Neural cell (in vitro differentiated cells): ENCODE measurements at regions not wholly inside any gene's neighbourhood (a gene's known extent, or its start where the extent isn't known, plus 50 kb on each side); places are given as distances from the start of the nearest gene placed in this dataset.

ENCODE experiments used
- H2AFZ ChIP-seq: fragments of 200-600, 300-800 bp; sonication (generic), shearing (Covaris generic); 2 replicates; pipeline ENCODE4 v1.6.0; 2014; ENCODE audit warnings: low read depth, mild to moderate bottlenecking, antibody characterized with exemption, low read length, moderate library complexity
- H3F3A ChIP-seq: fragments of 200-600 bp; shearing (Covaris generic); 2 replicates; pipeline ENCODE4 v1.6.1; 2016; ENCODE audit warnings: mild to moderate bottlenecking, moderate library complexity, mixed read lengths, antibody characterized with exemption, low read length; ENCODE audit not compliant: insufficient read depth, poor library complexity, severe bottlenecking
- H3K27ac ChIP-seq: fragments of 200-600, 300-800 bp; sonication (generic), shearing (Covaris generic); 2 replicates; pipeline ENCODE4 v1.5.1; 2014; ENCODE audit warnings: mild to moderate bottlenecking, low read length, moderate library complexity
- H3K27me3 ChIP-seq: fragments of 300-800, 200-600 bp; sonication (generic), shearing (Covaris generic); 2 replicates; pipeline ENCODE4 v1.6.0; 2014; ENCODE audit warnings: mild to moderate bottlenecking, low read depth, low read length, moderate library complexity; ENCODE audit not compliant: insufficient read depth
- H3K36me3 ChIP-seq: fragments of 300-800, 200-600 bp; sonication (generic), shearing (Covaris generic); 2 replicates; pipeline ENCODE4 v1.5.1; 2014; ENCODE audit warnings: mild to moderate bottlenecking, antibody characterized with exemption, low read length, moderate library complexity; ENCODE audit not compliant: insufficient read depth
- H3K4me2 ChIP-seq: fragments of 300-800, 200-600 bp; sonication (generic), shearing (Covaris generic); 2 replicates; pipeline ENCODE4 v1.6.0; 2014; ENCODE audit warnings: mild to moderate bottlenecking, low read length
- H3K4me3 ChIP-seq: fragments of 300-800, 200-600 bp; sonication (generic), shearing (Covaris generic); 2 replicates; pipeline ENCODE4 v1.5.1; 2014; ENCODE audit warnings: mild to moderate bottlenecking, low read length, moderate library complexity
- H3K79me2 ChIP-seq: fragments of 200-600 bp; shearing (Covaris generic); replicated peaks from 2 replicates; pipeline ENCODE4 v1.6.0; 2014; ENCODE audit warnings: mild to moderate bottlenecking, low read length, moderate library complexity; ENCODE audit not compliant: insufficient read depth
- H3K9ac ChIP-seq: fragments of 300-800, 200-600 bp; sonication (generic), shearing (Covaris generic); 2 replicates; pipeline ENCODE4 v1.6.1; 2016; ENCODE audit warnings: mild to moderate bottlenecking, low read length, mixed read lengths
- H3K9me2 ChIP-seq: fragments of 200-600 bp; shearing (Covaris generic); 2 replicates; pipeline ENCODE4 v1.6.1; 2016; ENCODE audit warnings: mild to moderate bottlenecking, low read length, mixed read lengths; ENCODE audit not compliant: insufficient read depth
- H3K9me3 ChIP-seq: fragments of 200-600, 300-800 bp; sonication (generic), shearing (Covaris generic); 2 replicates; pipeline ENCODE4 v1.6.1; 2016; ENCODE audit warnings: mild to moderate bottlenecking, mixed run types, low read length, moderate library complexity, mixed read lengths
- H4K20me1 ChIP-seq: fragments of 200-600 bp; shearing (Covaris generic); 2 replicates; pipeline ENCODE4 v1.6.1; 2016; ENCODE audit warnings: mild to moderate bottlenecking, mixed run types; ENCODE audit not compliant: insufficient read depth
- CTCF ChIP-seq: fragments of 450-650 bp; IDR thresholded peaks from 2 replicates; pipeline ENCODE4 v1.5.1; 2014; ENCODE audit warnings: antibody characterized with exemption, mild to moderate bottlenecking, moderate library complexity; ENCODE audit not compliant: poor library complexity, severe bottlenecking
- EP300 ChIP-seq: fragments of 450-650 bp; conservative IDR thresholded peaks from 2 replicates; pipeline ENCODE4 v1.6.1; 2014; ENCODE audit warnings: antibody characterized with exemption, mild to moderate bottlenecking, moderate library complexity; ENCODE audit not compliant: poor library complexity, severe bottlenecking
- EZH2 ChIP-seq: fragments of 200-600, 300-800 bp; shearing (Covaris generic), sonication (generic); IDR thresholded peaks from 2 replicates; pipeline ENCODE4 v1.6.1; 2014; ENCODE audit warnings: antibody characterized with exemption, low read length, borderline replicate concordance, mild to moderate bottlenecking; ENCODE audit not compliant: insufficient read depth, poor library complexity, severe bottlenecking
- MXI1 ChIP-seq: fragments of 450-650 bp; conservative IDR thresholded peaks from 2 replicates; pipeline ENCODE4 v1.6.1; 2014; ENCODE audit warnings: antibody characterized with exemption, mild to moderate bottlenecking; ENCODE audit not compliant: poor library complexity, severe bottlenecking
- POLR2AphosphoS5 ChIP-seq: IDR thresholded peaks from 2 replicates; pipeline ENCODE4 v1.6.1; 2012
- RAD21 ChIP-seq: fragments of 450-650 bp; conservative IDR thresholded peaks from 2 replicates; pipeline ENCODE4 v1.6.1; 2014; ENCODE audit warnings: antibody characterized with exemption, mild to moderate bottlenecking, moderate library complexity
- SMC3 ChIP-seq: fragments of 450-650 bp; conservative IDR thresholded peaks from 2 replicates; pipeline ENCODE4 v1.6.1; 2014; ENCODE audit warnings: antibody characterized with exemption, mild to moderate bottlenecking, moderate library complexity; ENCODE audit not compliant: poor library complexity
- TAF1 ChIP-seq: IDR thresholded peaks from 2 replicates; pipeline ENCODE4 v1.6.1; 2012; ENCODE audit warnings: low read depth
- TF ChIP-seq, protein P1 (sequence below): IDR thresholded peaks from 2 replicates; pipeline ENCODE4 v1.6.1; 2012; ENCODE audit warnings: borderline replicate concordance

DNA sequence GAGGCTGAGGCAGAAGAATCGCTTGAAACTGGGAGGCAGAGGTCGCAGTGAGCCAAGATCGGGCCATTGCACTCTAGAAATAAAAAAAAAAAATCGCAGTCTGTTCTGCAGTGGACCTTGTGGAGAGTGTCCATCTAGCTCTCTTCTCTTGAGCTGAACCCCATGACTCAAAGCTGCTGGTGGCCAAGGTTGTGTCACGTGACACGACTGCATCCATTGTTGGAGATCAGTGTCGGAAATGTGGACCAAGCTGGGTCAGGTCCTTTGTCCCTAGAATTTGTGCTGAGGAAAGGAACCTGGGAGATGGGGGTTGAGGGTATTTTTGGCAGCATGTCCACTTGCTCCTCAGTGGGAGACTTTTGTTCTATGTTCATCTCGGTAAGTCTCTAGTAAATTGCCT is 564.8 kb upstream of the CDH4 start:
- Histone ChIP-seq H4K20me1 (no peaks in the 10 kb centered on the region), H3K4me3 (no peak overlapping the region), H3F3A (no peaks in the 10 kb centered on the region), H3K79me2 (no peaks in the 10 kb centered on the region), H3K27me3 (no peaks in the 10 kb centered on the region), H3K9ac (no peak overlapping the region), H3K4me2 (no peak overlapping the region), H3K27ac (no peak overlapping the region), H3K9me2 (no peaks in the 10 kb centered on the region), H3K36me3 (no peaks in the 10 kb centered on the region), H2AFZ (no peak overlapping the region), H3K9me3 (no peaks in the 10 kb centered on the region)
- no peak for TF ChIP-seq EZH2
- TF ChIP-seq, protein P1, sequence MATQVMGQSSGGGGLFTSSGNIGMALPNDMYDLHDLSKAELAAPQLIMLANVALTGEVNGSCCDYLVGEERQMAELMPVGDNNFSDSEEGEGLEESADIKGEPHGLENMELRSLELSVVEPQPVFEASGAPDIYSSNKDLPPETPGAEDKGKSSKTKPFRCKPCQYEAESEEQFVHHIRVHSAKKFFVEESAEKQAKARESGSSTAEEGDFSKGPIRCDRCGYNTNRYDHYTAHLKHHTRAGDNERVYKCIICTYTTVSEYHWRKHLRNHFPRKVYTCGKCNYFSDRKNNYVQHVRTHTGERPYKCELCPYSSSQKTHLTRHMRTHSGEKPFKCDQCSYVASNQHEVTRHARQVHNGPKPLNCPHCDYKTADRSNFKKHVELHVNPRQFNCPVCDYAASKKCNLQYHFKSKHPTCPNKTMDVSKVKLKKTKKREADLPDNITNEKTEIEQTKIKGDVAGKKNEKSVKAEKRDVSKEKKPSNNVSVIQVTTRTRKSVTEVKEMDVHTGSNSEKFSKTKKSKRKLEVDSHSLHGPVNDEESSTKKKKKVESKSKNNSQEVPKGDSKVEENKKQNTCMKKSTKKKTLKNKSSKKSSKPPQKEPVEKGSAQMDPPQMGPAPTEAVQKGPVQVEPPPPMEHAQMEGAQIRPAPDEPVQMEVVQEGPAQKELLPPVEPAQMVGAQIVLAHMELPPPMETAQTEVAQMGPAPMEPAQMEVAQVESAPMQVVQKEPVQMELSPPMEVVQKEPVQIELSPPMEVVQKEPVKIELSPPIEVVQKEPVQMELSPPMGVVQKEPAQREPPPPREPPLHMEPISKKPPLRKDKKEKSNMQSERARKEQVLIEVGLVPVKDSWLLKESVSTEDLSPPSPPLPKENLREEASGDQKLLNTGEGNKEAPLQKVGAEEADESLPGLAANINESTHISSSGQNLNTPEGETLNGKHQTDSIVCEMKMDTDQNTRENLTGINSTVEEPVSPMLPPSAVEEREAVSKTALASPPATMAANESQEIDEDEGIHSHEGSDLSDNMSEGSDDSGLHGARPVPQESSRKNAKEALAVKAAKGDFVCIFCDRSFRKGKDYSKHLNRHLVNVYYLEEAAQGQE = no peak
- no peak for TF ChIP-seq RAD21
- TF ChIP-seq POLR2AphosphoS5 = no peak
- no peak for TF ChIP-seq SMC3
- TF ChIP-seq EP300 = no peak
- TF ChIP-seq MXI1 = no peak
- TF ChIP-seq CTCF = no peak
- TF ChIP-seq TAF1 = no peak

DNA sequence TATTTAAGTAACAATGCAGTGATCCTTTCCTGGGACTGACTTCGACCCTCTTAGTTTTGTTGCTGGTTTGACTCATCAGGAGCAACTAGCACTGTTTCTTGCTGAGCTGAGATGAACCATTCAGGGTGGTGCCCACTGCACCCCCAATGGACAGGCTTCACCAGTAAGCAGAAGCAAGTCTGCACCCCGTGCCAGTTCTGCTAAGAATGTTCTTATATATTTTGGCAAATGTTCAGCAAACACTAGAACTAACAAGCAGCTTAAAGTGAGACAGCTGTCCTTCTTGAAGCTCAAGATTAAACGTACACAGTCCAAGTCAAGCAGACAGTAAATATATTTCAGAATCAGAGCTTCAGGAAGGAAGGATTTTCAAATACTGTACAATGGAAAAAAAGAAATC is 561.3 kb upstream of the CDH4 start:
- no peak overlapping the region for H3K4me3 ChIP-seq

More for the DNA sequence above, 561.3 kb upstream of the CDH4 start:
- no peak overlapping the region for H3K9ac ChIP-seq
- no peak overlapping the region for H3K27ac ChIP-seq
- H3K79me2 ChIP-seq = no peaks in the 10 kb centered on the region
- no peaks in the 10 kb centered on the region for H3K9me2 ChIP-seq
- no peak overlapping the region for H2AFZ ChIP-seq
- no peaks in the 10 kb centered on the region for H3K9me3 ChIP-seq
- H3K4me2 ChIP-seq = no peak overlapping the region
- H3K27me3 ChIP-seq = no peaks in the 10 kb centered on the region
- H3F3A ChIP-seq = no peaks in the 10 kb centered on the region
- no peaks in the 10 kb centered on the region for H4K20me1 ChIP-seq
- TF ChIP-seq RAD21 (no peak), TAF1 (no peak), EP300 (no peak), SMC3 (no peak), CTCF (no peak), MXI1 (no peak), EZH2 (no peak), POLR2AphosphoS5 (no peak)
- TF ChIP-seq, protein P1 = no peak
- H3K36me3 ChIP-seq = no peaks in the 10 kb centered on the region
